Keratinocyte (primary cell): ENCODE measurements at regions not wholly inside any gene's neighbourhood (a gene's known extent, or its start where the extent isn't known, plus 50 kb on each side); places are given as distances from the start of the nearest gene placed in this dataset.

Source experiments
- DNase-seq: peaks from one replicate; pipeline ENCODE4 v3.0.0-alpha.2; 2011; ENCODE audit warnings: low read depth, missing footprints, low spot score
- FAIRE-seq: peaks from 2 replicates; lab custom pipeline; 2011; peaks lifted over from hg19 to GRCh38; lab: Jason Lieb, UNC
- H2AFZ ChIP-seq: 2 replicates; pipeline ENCODE4 v1.6.0; 2012; ENCODE audit warnings: low read length, control low read depth, inconsistent platforms; ENCODE audit not compliant: control insufficient read depth
- H3K27ac ChIP-seq: 2 replicates; pipeline ENCODE4 v1.5.1; 2011; ENCODE audit warnings: low read length; ENCODE audit not compliant: control insufficient read depth, insufficient read depth
- H3K27me3 ChIP-seq: 3 replicates; pipeline ENCODE4 v1.6.0; 2011; ENCODE audit warnings: low read length; ENCODE audit not compliant: control insufficient read depth, insufficient read depth; ENCODE audit errors: extremely low read depth
- H3K36me3 ChIP-seq, 2 experiments: 2 replicates in 1 of 2; 3 replicates in 1 of 2; pipeline ENCODE4 v1.5.1; 2011; ENCODE audit warnings: low read length in 2 of 2, mild to moderate bottlenecking in 1 of 2; ENCODE audit not compliant: control insufficient read depth in 2 of 2, insufficient read depth in 2 of 2; ENCODE audit errors: extremely low read depth in 1 of 2
- H3K4me1 ChIP-seq: 3 replicates; pipeline ENCODE4 v1.5.1; 2011; ENCODE audit warnings: low read length; ENCODE audit not compliant: control insufficient read depth, insufficient read depth; ENCODE audit errors: extremely low read depth
- H3K4me2 ChIP-seq: 3 replicates; pipeline ENCODE4 v1.6.0; 2011; ENCODE audit warnings: low read depth, low read length; ENCODE audit not compliant: control insufficient read depth, insufficient read depth; ENCODE audit errors: extremely low read depth
- H3K4me3 ChIP-seq, 3 experiments: fragments of 200-600 bp in 1 of 3; sonication (generic) in 1 of 3; 2 replicates in 2 of 3; 3 replicates in 1 of 3; pipeline ENCODE4 v1.5.1; 2011 to 2016; ENCODE audit warnings: low read length in 3 of 3, mild to moderate bottlenecking in 3 of 3, control low read depth in 2 of 3, inconsistent platforms in 1 of 3, low read depth in 1 of 3, mixed read lengths in 1 of 3, mixed run types in 1 of 3, moderate library complexity in 1 of 3; ENCODE audit not compliant: control insufficient read depth in 2 of 3, insufficient read depth in 2 of 3; ENCODE audit errors: extremely low read depth in 1 of 3
- H3K79me2 ChIP-seq: 2 replicates; pipeline ENCODE4 v1.6.0; 2012; ENCODE audit warnings: low read length; ENCODE audit not compliant: control insufficient read depth, insufficient read depth
- H3K9ac ChIP-seq: 3 replicates; pipeline ENCODE4 v1.6.0; 2011; ENCODE audit warnings: low read length; ENCODE audit not compliant: control insufficient read depth, insufficient read depth; ENCODE audit errors: extremely low read depth
- H3K9me1 ChIP-seq: 3 replicates; pipeline ENCODE4 v1.6.0; 2011; ENCODE audit warnings: low read length; ENCODE audit not compliant: control insufficient read depth, insufficient read depth; ENCODE audit errors: extremely low read depth
- H3K9me3 ChIP-seq: 2 replicates; pipeline ENCODE4 v1.5.1; 2012; ENCODE audit warnings: low read depth, low read length; ENCODE audit not compliant: control insufficient read depth
- H4K20me1 ChIP-seq: 3 replicates; pipeline ENCODE4 v1.6.0; 2011; ENCODE audit warnings: low read length; ENCODE audit not compliant: control insufficient read depth, insufficient read depth; ENCODE audit errors: extremely low read depth
- EZH2 ChIP-seq: IDR thresholded peaks from one replicate; pipeline ENCODE4 v1.6.1; 2012; ENCODE audit warnings: inconsistent platforms, mild to moderate bottlenecking, low read length, moderate library complexity
- dilution Hi-C: fragments of 300-500 bp; cut with MboI; formaldehyde crosslinking; loops from one replicate; pipeline ENCODE4 v1.7.0; 2020; ENCODE audit warnings: low sequenced_read_pairs; ENCODE audit not compliant: extremely low pct_ligation_motif_present
- TF ChIP-seq, protein P1 (sequence below), 3 experiments: IDR thresholded peaks in 1 of 3; conservative IDR thresholded peaks in 1 of 3; optimal IDR thresholded peaks in 1 of 3; 2 replicates in 2 of 3; 3 replicates in 1 of 3; pipeline versions ENCODE3 to v1.5.1; 2011; ENCODE audit warnings: low read length in 3 of 3, mild to moderate bottlenecking in 3 of 3, moderate library complexity in 2 of 3, control low read depth in 1 of 3, inconsistent platforms in 1 of 3; ENCODE audit not compliant: insufficient read depth in 2 of 3; ENCODE audit errors: extremely low read depth in 1 of 3

DNA sequence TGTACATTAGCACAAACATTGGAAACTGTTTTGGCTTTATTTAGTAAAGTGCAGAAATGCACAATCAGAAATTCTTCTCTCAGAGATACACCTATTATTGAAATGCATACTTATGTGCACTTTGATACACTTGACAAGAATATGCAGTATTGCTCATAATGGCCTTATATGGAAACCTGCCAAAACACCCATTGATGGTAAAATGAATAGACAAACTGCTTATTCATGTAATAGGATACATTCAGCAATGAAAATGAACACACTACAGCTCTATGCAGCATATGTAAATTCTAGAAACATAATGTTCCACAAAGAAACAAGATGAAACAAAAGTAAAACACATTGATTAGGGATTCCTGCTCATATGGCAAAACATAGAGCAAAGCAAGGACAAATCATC, 223.9 kb downstream of the S1PR1 start:
- H3K4me1 ChIP-seq, result no peaks in the 10 kb centered on the region
- H4K20me1 ChIP-seq, result no peaks in the 10 kb centered on the region
- H3K9ac ChIP-seq, result no peak overlapping the region
- H3K9me3 ChIP-seq, result no peaks in the 10 kb centered on the region
- TF ChIP-seq, protein P1, sequence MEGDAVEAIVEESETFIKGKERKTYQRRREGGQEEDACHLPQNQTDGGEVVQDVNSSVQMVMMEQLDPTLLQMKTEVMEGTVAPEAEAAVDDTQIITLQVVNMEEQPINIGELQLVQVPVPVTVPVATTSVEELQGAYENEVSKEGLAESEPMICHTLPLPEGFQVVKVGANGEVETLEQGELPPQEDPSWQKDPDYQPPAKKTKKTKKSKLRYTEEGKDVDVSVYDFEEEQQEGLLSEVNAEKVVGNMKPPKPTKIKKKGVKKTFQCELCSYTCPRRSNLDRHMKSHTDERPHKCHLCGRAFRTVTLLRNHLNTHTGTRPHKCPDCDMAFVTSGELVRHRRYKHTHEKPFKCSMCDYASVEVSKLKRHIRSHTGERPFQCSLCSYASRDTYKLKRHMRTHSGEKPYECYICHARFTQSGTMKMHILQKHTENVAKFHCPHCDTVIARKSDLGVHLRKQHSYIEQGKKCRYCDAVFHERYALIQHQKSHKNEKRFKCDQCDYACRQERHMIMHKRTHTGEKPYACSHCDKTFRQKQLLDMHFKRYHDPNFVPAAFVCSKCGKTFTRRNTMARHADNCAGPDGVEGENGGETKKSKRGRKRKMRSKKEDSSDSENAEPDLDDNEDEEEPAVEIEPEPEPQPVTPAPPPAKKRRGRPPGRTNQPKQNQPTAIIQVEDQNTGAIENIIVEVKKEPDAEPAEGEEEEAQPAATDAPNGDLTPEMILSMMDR (optimal IDR thresholded peaks at IDR 0.05 in 1 of 3, IDR thresholded peaks at IDR 0.05 in 1 of 3, conservative IDR thresholded peaks at IDR 0.05 in 1 of 3; ENCODE audit: extremely low read depth in 1 of 3, insufficient read depth in 2 of 3, low read length in 3 of 3), result no peak
- TF ChIP-seq EZH2, result no peak
- no peaks in the 10 kb centered on the region for H3K9me1 ChIP-seq
- no peak overlapping the region for H3K4me3 ChIP-seq
- H3K79me2 ChIP-seq, result no peaks in the 10 kb centered on the region
- no peak overlapping the region for H2AFZ ChIP-seq
- no peak overlapping the region for H3K27ac ChIP-seq
- DNase-seq (no peak), FAIRE-seq (no peak)
- no peak overlapping the region for H3K4me2 ChIP-seq
- dilution Hi-C loops, result no loop called here
- H3K27me3 ChIP-seq, result no peaks in the 10 kb centered on the region
- H3K36me3 ChIP-seq, result no peaks in the 10 kb centered on the region

DNA sequence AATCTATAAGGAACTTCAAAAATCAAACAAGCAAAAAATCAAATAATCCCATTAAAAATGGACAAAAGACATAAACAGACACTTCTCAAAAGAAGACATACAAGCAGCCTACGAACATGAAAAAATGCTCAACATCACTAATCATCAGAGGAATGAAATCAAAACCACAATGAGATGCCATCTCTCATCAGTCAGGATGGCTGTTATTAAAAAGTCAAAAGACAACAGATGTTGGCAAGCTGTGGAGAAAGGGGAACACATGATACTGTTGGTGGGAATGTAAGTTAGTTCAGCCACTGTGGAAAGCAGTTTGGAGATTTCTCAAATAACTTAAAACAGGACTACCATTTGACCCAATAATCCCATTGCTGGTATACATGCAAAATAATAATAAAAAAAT, 226.4 kb downstream of the S1PR1 start:
- Histone ChIP-seq H3K9me1 (no peaks in the 10 kb centered on the region), H3K36me3 (no peaks in the 10 kb centered on the region)
- no peak for DNase-seq

More for the DNA sequence above, 226.4 kb downstream of the S1PR1 start:
- no peak overlapping the region for H3K9ac ChIP-seq
- no peaks in the 10 kb centered on the region for H3K79me2 ChIP-seq
- no peak overlapping the region for H3K4me3 ChIP-seq
- no peak overlapping the region for H3K4me2 ChIP-seq
- no peak overlapping the region for H2AFZ ChIP-seq
- dilution Hi-C loops, result no loop called here
- no peaks in the 10 kb centered on the region for H3K27me3 ChIP-seq
- TF ChIP-seq, protein P1 (optimal IDR thresholded peaks at IDR 0.05 in 1 of 3, IDR thresholded peaks at IDR 0.05 in 1 of 3, conservative IDR thresholded peaks at IDR 0.05 in 1 of 3; ENCODE audit: extremely low read depth in 1 of 3, insufficient read depth in 2 of 3, low read length in 3 of 3), result no peak
- TF ChIP-seq EZH2, result no peak
- no peaks in the 10 kb centered on the region for H3K9me3 ChIP-seq
- no peaks in the 10 kb centered on the region for H4K20me1 ChIP-seq
- no peak overlapping the region for H3K27ac ChIP-seq
- no peak for FAIRE-seq
- H3K4me1 ChIP-seq, result no peaks in the 10 kb centered on the region
